ENCODE measurements at regions not wholly inside any gene's neighbourhood (a gene's known extent, or its start where the extent isn't known, plus 50 kb on each side); places are given as distances from the start of the nearest gene placed in this dataset.
A peak's percentile ranks its signal among the peaks of the same experiment; 100 is the strongest.

DNA sequence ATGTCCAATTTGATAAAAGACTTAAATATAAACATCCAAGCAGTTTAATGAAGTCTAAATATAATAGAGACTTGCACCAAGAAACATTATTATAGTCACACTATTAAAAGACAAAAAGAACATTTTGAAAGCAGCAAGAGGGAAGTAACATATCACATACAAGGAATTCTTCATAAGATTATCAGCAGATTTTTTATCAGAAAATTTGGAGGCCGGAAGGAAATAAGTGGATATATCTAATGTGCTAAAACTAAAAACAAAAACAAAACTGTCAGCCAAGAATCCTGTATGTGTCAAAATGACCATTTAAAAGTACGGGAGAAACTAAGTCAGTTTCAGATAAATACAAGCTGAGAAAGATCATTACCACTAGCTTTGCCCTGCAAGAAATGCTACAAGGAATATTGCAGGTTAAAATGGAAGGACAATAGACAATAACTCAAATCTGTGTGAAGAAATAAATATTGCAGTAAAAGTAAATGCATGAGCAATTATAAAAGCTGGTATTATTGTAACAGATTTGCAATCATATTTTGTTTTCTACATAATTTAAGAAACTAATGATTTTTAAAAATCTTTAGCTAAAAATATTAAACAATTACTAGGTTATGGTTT, 1665.9 kb upstream of the PCDH20 start:
- DNase-seq (ENCODE audit: low read depth) = no peak
- TF ChIP-seq, protein P1, sequence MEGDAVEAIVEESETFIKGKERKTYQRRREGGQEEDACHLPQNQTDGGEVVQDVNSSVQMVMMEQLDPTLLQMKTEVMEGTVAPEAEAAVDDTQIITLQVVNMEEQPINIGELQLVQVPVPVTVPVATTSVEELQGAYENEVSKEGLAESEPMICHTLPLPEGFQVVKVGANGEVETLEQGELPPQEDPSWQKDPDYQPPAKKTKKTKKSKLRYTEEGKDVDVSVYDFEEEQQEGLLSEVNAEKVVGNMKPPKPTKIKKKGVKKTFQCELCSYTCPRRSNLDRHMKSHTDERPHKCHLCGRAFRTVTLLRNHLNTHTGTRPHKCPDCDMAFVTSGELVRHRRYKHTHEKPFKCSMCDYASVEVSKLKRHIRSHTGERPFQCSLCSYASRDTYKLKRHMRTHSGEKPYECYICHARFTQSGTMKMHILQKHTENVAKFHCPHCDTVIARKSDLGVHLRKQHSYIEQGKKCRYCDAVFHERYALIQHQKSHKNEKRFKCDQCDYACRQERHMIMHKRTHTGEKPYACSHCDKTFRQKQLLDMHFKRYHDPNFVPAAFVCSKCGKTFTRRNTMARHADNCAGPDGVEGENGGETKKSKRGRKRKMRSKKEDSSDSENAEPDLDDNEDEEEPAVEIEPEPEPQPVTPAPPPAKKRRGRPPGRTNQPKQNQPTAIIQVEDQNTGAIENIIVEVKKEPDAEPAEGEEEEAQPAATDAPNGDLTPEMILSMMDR (conservative IDR thresholded peaks at IDR 0.05; ENCODE audit: low read depth, low read length) = no peak
- H3K4me3 ChIP-seq (ENCODE audit: low read depth, low read length) = no peak overlapping the region

DNA sequence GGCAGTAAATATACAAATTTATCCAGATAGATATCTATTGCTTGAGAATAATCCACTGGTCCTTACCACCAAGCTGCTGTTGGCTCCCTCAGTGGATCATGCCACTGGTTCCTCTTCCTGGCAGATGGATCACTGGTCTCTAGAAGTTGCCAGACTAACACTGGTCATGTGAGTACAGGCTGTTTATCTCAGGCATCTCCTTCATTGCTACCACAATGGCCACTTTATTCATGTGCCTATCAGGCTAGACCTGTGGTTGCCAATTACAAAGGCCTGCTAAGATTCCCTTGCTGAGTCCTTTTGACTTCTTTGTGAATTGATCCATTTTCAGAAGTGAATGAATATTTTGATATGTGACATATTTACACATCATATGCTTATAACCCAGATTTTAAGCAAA, 1659.5 kb upstream of the PCDH20 start:
- no peak for DNase-seq (ENCODE audit: low read depth)
- no peak overlapping the region for H3K4me3 ChIP-seq (ENCODE audit: low read depth, low read length)
- TF ChIP-seq, protein P1 (conservative IDR thresholded peaks at IDR 0.05; ENCODE audit: low read depth, low read length) = no peak

DNA sequence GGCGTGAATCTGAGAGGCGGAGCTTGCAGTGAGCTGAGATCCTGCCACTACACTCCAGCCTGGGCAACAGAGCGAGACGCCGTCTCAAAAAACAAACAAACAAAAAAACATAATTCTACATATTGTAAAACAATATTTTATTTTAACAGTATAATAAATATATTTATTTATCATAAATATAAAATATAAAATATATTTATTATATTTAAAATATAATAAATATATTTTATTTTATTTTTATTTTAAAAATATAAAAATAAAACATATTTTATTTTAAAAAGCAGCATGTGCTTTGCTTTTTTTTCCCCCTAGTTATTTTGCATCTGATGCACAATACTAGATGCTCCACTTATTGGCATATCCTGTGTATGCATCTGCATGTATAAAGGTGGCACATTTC, 1634.6 kb upstream of the PCDH20 start:
- DNase-seq (ENCODE audit: low read depth) = no peak
- TF ChIP-seq, protein P1 (conservative IDR thresholded peaks at IDR 0.05; ENCODE audit: low read depth, low read length) = no peak
- no peak overlapping the region for H3K4me3 ChIP-seq (ENCODE audit: low read depth, low read length)

GRCh38 chr13:63048653-63049052, 1633.0 kb upstream of the PCDH20 start:
- no peak overlapping the region for H3K4me3 ChIP-seq (ENCODE audit: low read depth, low read length)
- TF ChIP-seq, protein P1 (conservative IDR thresholded peaks at IDR 0.05; ENCODE audit: low read depth, low read length) = peak; percentile 46
- DNase-seq (ENCODE audit: low read depth) = no peak

- TF ChIP-seq, protein P1 (conservative IDR thresholded peaks at IDR 0.05; ENCODE audit: low read depth, low read length) = no peak
- no peak overlapping the region for H3K4me3 ChIP-seq (ENCODE audit: low read depth, low read length)
- no peak for DNase-seq (ENCODE audit: low read depth)
Measured at GRCh38 chr13:63044589-63045313, 1629.1 kb upstream of the PCDH20 start.

- TF ChIP-seq, protein P1 (conservative IDR thresholded peaks at IDR 0.05; ENCODE audit: low read depth, low read length) = no peak
- no peak for DNase-seq (ENCODE audit: low read depth)
Measured at GRCh38 chr13:63042686-63043085, 1627.0 kb upstream of the PCDH20 start.

More at GRCh38 chr13:63042686-63043085, 1627.0 kb upstream of the PCDH20 start:
- no peak overlapping the region for H3K4me3 ChIP-seq (ENCODE audit: low read depth, low read length)
